ENCODE measurements at regions not wholly inside any gene's neighbourhood (a gene's known extent, or its start where the extent isn't known, plus 50 kb on each side); places are given as distances from the start of the nearest gene placed in this dataset.
"Not testable (repeated sequence)": the region's sequence is repeated elsewhere in the genome, so short reads cannot be mapped to it uniquely, and the experiment has no call there.

GRCh38 chr4:102405821-102406401, 60.6 kb upstream of the SLC39A8 start:
- Histone ChIP-seq H3K4me3 (ENCODE audit: low read depth, low read length) (no peak overlapping the region), H3K27me3 (ENCODE audit: control insufficient read depth, insufficient read depth, low read length) (peaks cover 3% of the 10 kb centered on the region), H3K27ac (ENCODE audit: low read depth, low read length) (no peak overlapping the region), H3K9me3 (ENCODE audit: control insufficient read depth, insufficient read depth, low read length) (no peaks in the 10 kb centered on the region)
- POLR2A ChIA-PET = no interaction called here
- CTCF ChIA-PET = interaction anchor here (0.6 kb wide), 1 partner anchor 368 kb away, joined by 5 read pairs; no protein-coding TSS in a partner anchor
- no peak for TF ChIP-seq CTCF (IDR thresholded peaks at IDR 0.05; ENCODE audit: low read depth, low read length)
- DNase-seq (ENCODE audit: low read depth, low spot score) = no peak

- H3K27me3 ChIP-seq (ENCODE audit: control insufficient read depth, insufficient read depth, low read length); DNase-seq (ENCODE audit: low read depth, low spot score); H3K4me3 ChIP-seq (ENCODE audit: low read depth, low read length); CTCF ChIA-PET; H3K9me3 ChIP-seq (ENCODE audit: control insufficient read depth, insufficient read depth, low read length); H3K27ac ChIP-seq (ENCODE audit: low read depth, low read length); POLR2A ChIA-PET: not testable (repeated sequence)
Measured at GRCh38 chr4:102410884-102411283, 65.6 kb upstream of the SLC39A8 start.

- CTCF ChIA-PET = no interaction called here
- POLR2A ChIA-PET = no interaction called here
- no peak overlapping the region for H3K27ac ChIP-seq (ENCODE audit: low read depth, low read length)
- no peak for TF ChIP-seq CTCF (IDR thresholded peaks at IDR 0.05; ENCODE audit: low read depth, low read length)
- no peak overlapping the region for H3K4me3 ChIP-seq (ENCODE audit: low read depth, low read length)
- DNase-seq (ENCODE audit: low read depth, low spot score) = no peak
- H3K27me3 ChIP-seq (ENCODE audit: control insufficient read depth, insufficient read depth, low read length) = peaks cover 3% of the 10 kb centered on the region
- H3K9me3 ChIP-seq (ENCODE audit: control insufficient read depth, insufficient read depth, low read length) = no peaks in the 10 kb centered on the region
Measured at GRCh38 chr4:102411408-102411807, 66.1 kb upstream of the SLC39A8 start.

- no peak overlapping the region for H3K27ac ChIP-seq (ENCODE audit: low read depth, low read length)
- DNase-seq (ENCODE audit: low read depth, low spot score) = no peak
- TF ChIP-seq CTCF (IDR thresholded peaks at IDR 0.05; ENCODE audit: low read depth, low read length) = no peak
- ChIA-PET CTCF (no interaction called here), POLR2A (no interaction called here)
- no peak overlapping the region for H3K4me3 ChIP-seq (ENCODE audit: low read depth, low read length)
- H3K9me3 ChIP-seq (ENCODE audit: control insufficient read depth, insufficient read depth, low read length) = no peaks in the 10 kb centered on the region
- no peaks in the 10 kb centered on the region for H3K27me3 ChIP-seq (ENCODE audit: control insufficient read depth, insufficient read depth, low read length)
Measured at GRCh38 chr4:102416765-102417164, 71.5 kb upstream of the SLC39A8 start.

GRCh38 chr4:102420563-102421398, 75.5 kb upstream of the SLC39A8 start:
- ChIA-PET POLR2A (no interaction called here), CTCF (interaction anchor here (1.5 kb wide), 1 partner anchor 10 kb away, joined by 3 read pairs; no protein-coding TSS in a partner anchor)
- H3K27me3 ChIP-seq (ENCODE audit: control insufficient read depth, insufficient read depth, low read length) = no peaks in the 10 kb centered on the region
- H3K27ac ChIP-seq (ENCODE audit: low read depth, low read length) = no peak overlapping the region
- H3K9me3 ChIP-seq (ENCODE audit: control insufficient read depth, insufficient read depth, low read length) = no peaks in the 10 kb centered on the region
- no peak overlapping the region for H3K4me3 ChIP-seq (ENCODE audit: low read depth, low read length)
- TF ChIP-seq CTCF (IDR thresholded peaks at IDR 0.05; ENCODE audit: low read depth, low read length) = peak; percentile 7; the same call in 1 of the 2 replicates
- DNase-seq (ENCODE audit: low read depth, low spot score) = no peak

All from AG04450 (cell line).